K562 (cell line): ENCODE measurements at regions not wholly inside any gene's neighbourhood (a gene's known extent, or its start where the extent isn't known, plus 50 kb on each side); places are given as distances from the start of the nearest gene placed in this dataset.
"Not testable (repeated sequence)": the region's sequence is repeated elsewhere in the genome, so short reads cannot be mapped to it uniquely, and the experiment has no call there.

Experiments
- ATAC-seq: fragments of 200-7000 bp; cut with Tn5 transposase; 3 replicates; pipeline ENCODE4 v1.9.1; 2020; ENCODE audit warnings: moderate library complexity
- BruUV-seq: library from RNA; stranded (reverse); fragments of 400-500 nt; replicated peaks from 2 replicates; lab custom pipeline; 2021; lab: Mats Ljungman, UMichigan
- CTCF ChIA-PET: fragments of 300-600 bp; formaldehyde crosslinking; extraction: SDS; loops from one replicate; lab custom pipeline; 2021; ENCODE audit warnings: low intra/inter-chr PET ratio; lab: Yijun Ruan, JAX
- POLR2A ChIA-PET: fragments of 300-600, 350-650 bp; sonication (Branson Sonifier 250); formaldehyde crosslinking; extraction: SDS; loops from one replicate; lab custom pipeline; 2021; ENCODE audit warnings: antibody characterized with exemption, inconsistent platforms; lab: Yijun Ruan, JAX
- DNase-seq, 4 experiments: peaks; one replicate each; pipeline versions ENCODE4 v3.0.0 to v3.0.0-alpha.2; 2011 to 2018; ENCODE audit warnings: low spot score in 3 of 4, mixed read lengths in 3 of 4; ENCODE audit errors: extremely low read depth in 1 of 4
- FAIRE-seq: peaks from 2 replicates; lab custom pipeline; 2011; peaks lifted over from hg19 to GRCh38; lab: Jason Lieb, UNC
- H2AFZ ChIP-seq: 2 replicates; pipeline ENCODE4 v1.6.0; 2011; ENCODE audit warnings: low read depth, low read length, control low read depth, inconsistent platforms
- H3K27ac ChIP-seq: fragments of 200-600 bp; 3 replicates; pipeline ENCODE4 v1.8.0; 2011; ENCODE audit warnings: low read depth, mild to moderate bottlenecking, control low read depth, inconsistent platforms, low read length, moderate library complexity, mixed read lengths; ENCODE audit errors: extremely low read depth
- H3K27me3 ChIP-seq, 2 experiments: fragments of 300-600 bp in 1 of 2; 2 replicates in 1 of 2; 3 replicates in 1 of 2; pipeline versions ENCODE4 v1.6.0 to v1.8.0; 2011; ENCODE audit warnings: inconsistent platforms in 2 of 2, low read length in 2 of 2, mild to moderate bottlenecking in 1 of 2, mixed read lengths in 1 of 2, moderate library complexity in 1 of 2; ENCODE audit not compliant: control insufficient read depth in 2 of 2, insufficient read depth in 2 of 2
- H3K36me3 ChIP-seq: fragments of 300-600 bp; 3 replicates; pipeline ENCODE4 v1.8.0; 2011; ENCODE audit warnings: mild to moderate bottlenecking, low read length, inconsistent platforms; ENCODE audit not compliant: control insufficient read depth, insufficient read depth
- H3K4me1 ChIP-seq, 2 experiments: fragments of 200-600 bp in 1 of 2; replicated peaks in 1 of 2; 2 replicates in 1 of 2; 3 replicates in 1 of 2; pipeline versions ENCODE4 v1.5.1 to v1.8.0; 2011; ENCODE audit warnings: inconsistent platforms in 2 of 2, low read length in 2 of 2, mild to moderate bottlenecking in 1 of 2, mixed read lengths in 1 of 2, moderate library complexity in 1 of 2; ENCODE audit not compliant: control insufficient read depth in 2 of 2, insufficient read depth in 2 of 2
- H3K4me2 ChIP-seq: 2 replicates; pipeline ENCODE4 v1.6.1; 2011; ENCODE audit warnings: low read length, control low read depth, inconsistent platforms, mixed read lengths; ENCODE audit not compliant: insufficient read depth
- H3K4me3 ChIP-seq: fragments of 200-600 bp; sonication (generic), shearing (Covaris generic); 2 replicates; pipeline ENCODE4 v1.5.1; 2016; ENCODE audit warnings: control low read depth, inconsistent platforms
- H3K79me2 ChIP-seq: fragments of 200-600 bp; 3 replicates; pipeline ENCODE4 v1.8.0; 2011; ENCODE audit warnings: low read length, inconsistent platforms; ENCODE audit not compliant: control insufficient read depth, insufficient read depth
- H3K9ac ChIP-seq, 2 experiments: 2 replicates each; pipeline versions ENCODE4 v1.6.0 to v1.6.1; 2011; ENCODE audit warnings: low read depth in 2 of 2, low read length in 2 of 2, control low read depth in 1 of 2, inconsistent platforms in 1 of 2, mild to moderate bottlenecking in 1 of 2, mixed read lengths in 1 of 2; ENCODE audit not compliant: insufficient read depth in 1 of 2
- H3K9me1 ChIP-seq: one replicate; pipeline ENCODE4 v1.6.0; 2011; ENCODE audit warnings: inconsistent platforms, mild to moderate bottlenecking, low read length, moderate library complexity; ENCODE audit not compliant: control insufficient read depth, insufficient read depth
- H3K9me3 ChIP-seq: replicated peaks from 2 replicates; pipeline ENCODE4 v1.5.1; 2011; ENCODE audit warnings: low read depth, low read length, inconsistent platforms; ENCODE audit not compliant: control insufficient read depth, insufficient read depth
- H4K20me1 ChIP-seq: replicated peaks from 2 replicates; pipeline ENCODE4 v1.6.1; 2011; ENCODE audit warnings: low read length, inconsistent platforms, mixed read lengths; ENCODE audit not compliant: control insufficient read depth, insufficient read depth
- CBFB ChIP-seq: sonication (generic); formaldehyde crosslinking; IDR thresholded peaks from 2 replicates; pipeline ENCODE4 v1.4.0; 2020; ENCODE audit warnings: mild to moderate bottlenecking, missing genetic modification reagents
- CC2D1A ChIP-seq: fragments of 450-650 bp; IDR thresholded peaks from 2 replicates; pipeline ENCODE4 v1.6.1; 2017; ENCODE audit warnings: mild to moderate bottlenecking
- CTCFL ChIP-seq: IDR thresholded peaks from 2 replicates; pipeline ENCODE4 v1.6.1; 2011; ENCODE audit warnings: borderline replicate concordance, low read depth, mild to moderate bottlenecking, moderate library complexity, low read length; ENCODE audit not compliant: insufficient read depth, poor library complexity, severe bottlenecking
- CXXC5 ChIP-seq: fragments of 250-450 bp; sonication (Bioruptor Pico); IDR thresholded peaks from 2 replicates; pipeline ENCODE4 v1.8.0; 2022; ENCODE audit warnings: inconsistent platforms, mild to moderate bottlenecking, moderate library complexity
- HMBOX1 ChIP-seq: sonication (generic); IDR thresholded peaks from 2 replicates; pipeline ENCODE4 v1.6.1; 2016
- NFE2 ChIP-seq: IDR thresholded peaks from 2 replicates; pipeline ENCODE4 v1.6.1; 2014; ENCODE audit warnings: antibody characterized with exemption, low read depth
- SNAPC5 ChIP-seq: fragments of 250-450 bp; sonication (Bioruptor Pico); IDR thresholded peaks from 2 replicates; pipeline ENCODE4 v1.8.0; 2021; ENCODE audit warnings: moderate library complexity, mild to moderate bottlenecking, inconsistent platforms
- WGBS: fragments of 100-300 bp; shearing (Covaris generic); methylation state at CpG from one replicate; pipeline ENCODE4 v1.1.6; 2016; ENCODE audit warnings: low coverage, mixed read lengths; ENCODE audit not compliant: insufficient coverage; ENCODE audit errors: missing lambda C conversion rate; 5-methylcytosine and 5-hydroxymethylcytosine counted together
- in situ Hi-C: fragments of 300-500 bp; cut with MboI; formaldehyde crosslinking; loops from 4 replicates; pipeline ENCODE4 v1.15.0; 2018; ENCODE audit warnings: inconsistent platforms, mixed read lengths
- intact Hi-C: fragments of 100-400 bp; cut with micrococcal nuclease; formaldehyde crosslinking; loops from 2 replicates; pipeline ENCODE4 v1.14.2; 2022

- H3K4me1 ChIP-seq, in situ Hi-C loops, H3K27ac ChIP-seq, intact Hi-C loops, H2AFZ ChIP-seq, ATAC-seq, H3K9me1 ChIP-seq, CTCF ChIA-PET, BruUV-seq, H4K20me1 ChIP-seq, H3K27me3 ChIP-seq, H3K4me3 ChIP-seq, H3K36me3 ChIP-seq, H3K79me2 ChIP-seq, FAIRE-seq, H3K9me3 ChIP-seq, H3K4me2 ChIP-seq, H3K9ac ChIP-seq, DNase-seq: not testable (repeated sequence)
- no CpG with 5 or more reads among the region's 2 CpGs for whole genome bisulfite sequencing
- POLR2A ChIA-PET = interaction anchor here (0.6 kb wide), 1 partner anchor 158 kb away, joined by 3 read pairs; no protein-coding TSS in a partner anchor
Observed at GRCh38 chr5:97523336-97523735, 340.3 kb upstream of the RIOK2 start.

GRCh38 chr5:97525780-97526179 is 342.7 kb upstream of the RIOK2 start:
- H3K27ac ChIP-seq = no peak overlapping the region
- H3K4me3 ChIP-seq = no peak overlapping the region
- no peaks in the 10 kb centered on the region for H3K27me3 ChIP-seq
- no peak overlapping the region for H3K9ac ChIP-seq
- ChIA-PET POLR2A (no interaction called here), CTCF (no interaction called here)
- H2AFZ ChIP-seq = no peak overlapping the region
- FAIRE-seq = no peak
- BruUV-seq = no TSS peak
- no peak overlapping the region for H3K4me2 ChIP-seq
- no peaks in the 10 kb centered on the region for H3K9me3 ChIP-seq
- no peaks in the 10 kb centered on the region for H3K36me3 ChIP-seq
- intact Hi-C loops (no loop called here), in situ Hi-C loops (no loop called here)
- ATAC-seq = no peak
- WGBS = 0% methylated on average over 2 of the region's 2 CpGs
- H3K9me1 ChIP-seq = no peaks in the 10 kb centered on the region
- no peak for TF ChIP-seq CBFB
- TF ChIP-seq CTCFL = no peak
- no peak for TF ChIP-seq CXXC5 (CRISPR knock-in tag)
- no peak for TF ChIP-seq SNAPC5
- TF ChIP-seq NFE2 = no peak
- no peak for TF ChIP-seq HMBOX1
- TF ChIP-seq CC2D1A = no peak
- TF ChIP-seq, all 486 proteins: peak for 0
- Histone ChIP-seq H3K4me1 (no peaks in the 10 kb centered on the region), H4K20me1 (no peaks in the 10 kb centered on the region), H3K79me2 (no peaks in the 10 kb centered on the region)
- no peak for DNase-seq
